ENCODE measurements at regions not wholly inside any gene's neighbourhood (a gene's known extent, or its start where the extent isn't known, plus 50 kb on each side); places are given as distances from the start of the nearest gene placed in this dataset.

GRCh38 chr5:136435946-136436543, 70.7 kb upstream of the TRPC7 start:
- DNase-seq, result no peak
- no peak overlapping the region for H3K4me3 ChIP-seq (ENCODE audit: low read depth in 2 of 2, low read length in 1 of 2)
- H3K79me2 ChIP-seq (ENCODE audit: insufficient read depth), result no peaks in the 10 kb centered on the region
- ChIA-PET POLR2A (no interaction called here), CTCF (no interaction called here)
- no peaks in the 10 kb centered on the region for H3K9me3 ChIP-seq
- H3K9me2 ChIP-seq, result no peaks in the 10 kb centered on the region
- no peaks in the 10 kb centered on the region for H3K4me1 ChIP-seq (ENCODE audit: control insufficient read depth in 1 of 2, insufficient read depth in 2 of 2, low read depth in 1 of 2, low read length in 1 of 2)
- H3K27me3 ChIP-seq (ENCODE audit: insufficient read depth), result no peaks in the 10 kb centered on the region
- TF ChIP-seq RAD21 (IDR thresholded peaks at IDR 0.05; ENCODE audit: low read length) (no peak), NFIC (IDR thresholded peaks at IDR 0.05; ENCODE audit: borderline replicate concordance) (no peak), ELF1 (IDR thresholded peaks at IDR 0.05) (no peak), JUND (IDR thresholded peaks at IDR 0.05) (no peak), TCF12 (IDR thresholded peaks at IDR 0.05) (no peak), FOXM1 (IDR thresholded peaks at IDR 0.05; ENCODE audit: low read depth) (no peak), RXRA (IDR thresholded peaks at IDR 0.05; ENCODE audit: borderline replicate concordance, low read depth) (no peak), USF1 (IDR thresholded peaks at IDR 0.05; ENCODE audit: borderline replicate concordance, low read depth) (no peak), YY1 (IDR thresholded peaks at IDR 0.05; ENCODE audit: low read depth) (no peak), FOXJ3 (CRISPR knock-in tag; IDR thresholded peaks at IDR 0.05) (no peak)
- TF ChIP-seq, protein P1, sequence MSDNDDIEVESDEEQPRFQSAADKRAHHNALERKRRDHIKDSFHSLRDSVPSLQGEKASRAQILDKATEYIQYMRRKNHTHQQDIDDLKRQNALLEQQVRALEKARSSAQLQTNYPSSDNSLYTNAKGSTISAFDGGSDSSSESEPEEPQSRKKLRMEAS (IDR thresholded peaks at IDR 0.05; ENCODE audit: low read depth), result no peak
- TF ChIP-seq, protein P2, sequence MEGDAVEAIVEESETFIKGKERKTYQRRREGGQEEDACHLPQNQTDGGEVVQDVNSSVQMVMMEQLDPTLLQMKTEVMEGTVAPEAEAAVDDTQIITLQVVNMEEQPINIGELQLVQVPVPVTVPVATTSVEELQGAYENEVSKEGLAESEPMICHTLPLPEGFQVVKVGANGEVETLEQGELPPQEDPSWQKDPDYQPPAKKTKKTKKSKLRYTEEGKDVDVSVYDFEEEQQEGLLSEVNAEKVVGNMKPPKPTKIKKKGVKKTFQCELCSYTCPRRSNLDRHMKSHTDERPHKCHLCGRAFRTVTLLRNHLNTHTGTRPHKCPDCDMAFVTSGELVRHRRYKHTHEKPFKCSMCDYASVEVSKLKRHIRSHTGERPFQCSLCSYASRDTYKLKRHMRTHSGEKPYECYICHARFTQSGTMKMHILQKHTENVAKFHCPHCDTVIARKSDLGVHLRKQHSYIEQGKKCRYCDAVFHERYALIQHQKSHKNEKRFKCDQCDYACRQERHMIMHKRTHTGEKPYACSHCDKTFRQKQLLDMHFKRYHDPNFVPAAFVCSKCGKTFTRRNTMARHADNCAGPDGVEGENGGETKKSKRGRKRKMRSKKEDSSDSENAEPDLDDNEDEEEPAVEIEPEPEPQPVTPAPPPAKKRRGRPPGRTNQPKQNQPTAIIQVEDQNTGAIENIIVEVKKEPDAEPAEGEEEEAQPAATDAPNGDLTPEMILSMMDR (IDR thresholded peaks at IDR 0.05), result no peak
- H3K36me3 ChIP-seq (replicated peaks in 1 of 2; ENCODE audit: control insufficient read depth in 1 of 2, insufficient read depth in 2 of 2, low read length in 1 of 2), result no peaks in the 10 kb centered on the region
- H4K20me1 ChIP-seq (ENCODE audit: insufficient read depth), result no peaks in the 10 kb centered on the region
- no peak overlapping the region for H3K4me2 ChIP-seq
- H3K9ac ChIP-seq, result no peak overlapping the region
- H2AFZ ChIP-seq (ENCODE audit: low read depth), result no peak overlapping the region
- no peaks in the 10 kb centered on the region for H3F3A ChIP-seq (replicated peaks; ENCODE audit: insufficient read depth)
- no peak overlapping the region for H3K27ac ChIP-seq (ENCODE audit: low read depth in 2 of 2, low read length in 1 of 2)
- 70% methylated on average over 6 of the region's 6 CpGs for WGBS (ENCODE audit: low lambda C conversion rate)

DNA sequence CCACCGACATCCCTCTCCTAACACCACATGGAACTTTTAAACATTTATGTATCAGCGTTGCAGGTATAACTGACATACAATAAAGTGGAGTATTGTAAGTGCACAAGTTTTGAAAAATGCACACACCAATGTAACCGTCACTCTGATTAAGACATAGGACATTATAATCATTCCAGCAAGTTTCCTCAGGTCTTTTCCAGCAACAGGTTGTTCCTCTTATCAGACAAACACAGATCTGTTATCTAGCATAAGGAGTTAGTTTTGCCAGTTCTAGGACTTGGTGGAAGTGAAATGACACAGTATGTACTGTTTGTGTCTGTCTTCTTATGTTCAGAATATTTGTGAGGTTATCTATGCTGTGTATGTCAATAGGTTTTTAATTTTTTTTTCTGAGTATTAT, 69.5 kb upstream of the TRPC7 start:
- CTCF ChIA-PET, result no interaction called here

More for the DNA sequence above, 69.5 kb upstream of the TRPC7 start:
- TF ChIP-seq GATA2 (CRISPR knock-in tag; IDR thresholded peaks at IDR 0.05) (no peak), YY1 (IDR thresholded peaks at IDR 0.05; ENCODE audit: low read depth) (no peak), NFIC (IDR thresholded peaks at IDR 0.05; ENCODE audit: borderline replicate concordance) (no peak), EP300 (IDR thresholded peaks at IDR 0.05; ENCODE audit: borderline replicate concordance in 1 of 2, low read depth in 1 of 2, low read length in 1 of 2) (no peak), TEAD4 (IDR thresholded peaks at IDR 0.05; ENCODE audit: borderline replicate concordance, insufficient read depth) (no peak), FOXM1 (IDR thresholded peaks at IDR 0.05; ENCODE audit: low read depth) (no peak), RAD21 (IDR thresholded peaks at IDR 0.05; ENCODE audit: low read length) (no peak), FOXJ3 (CRISPR knock-in tag; IDR thresholded peaks at IDR 0.05) (no peak), USF2 (IDR thresholded peaks at IDR 0.05; ENCODE audit: borderline replicate concordance, low read depth, low read length) (no peak), ELF1 (IDR thresholded peaks at IDR 0.05) (no peak)
- TF ChIP-seq, protein P3, sequence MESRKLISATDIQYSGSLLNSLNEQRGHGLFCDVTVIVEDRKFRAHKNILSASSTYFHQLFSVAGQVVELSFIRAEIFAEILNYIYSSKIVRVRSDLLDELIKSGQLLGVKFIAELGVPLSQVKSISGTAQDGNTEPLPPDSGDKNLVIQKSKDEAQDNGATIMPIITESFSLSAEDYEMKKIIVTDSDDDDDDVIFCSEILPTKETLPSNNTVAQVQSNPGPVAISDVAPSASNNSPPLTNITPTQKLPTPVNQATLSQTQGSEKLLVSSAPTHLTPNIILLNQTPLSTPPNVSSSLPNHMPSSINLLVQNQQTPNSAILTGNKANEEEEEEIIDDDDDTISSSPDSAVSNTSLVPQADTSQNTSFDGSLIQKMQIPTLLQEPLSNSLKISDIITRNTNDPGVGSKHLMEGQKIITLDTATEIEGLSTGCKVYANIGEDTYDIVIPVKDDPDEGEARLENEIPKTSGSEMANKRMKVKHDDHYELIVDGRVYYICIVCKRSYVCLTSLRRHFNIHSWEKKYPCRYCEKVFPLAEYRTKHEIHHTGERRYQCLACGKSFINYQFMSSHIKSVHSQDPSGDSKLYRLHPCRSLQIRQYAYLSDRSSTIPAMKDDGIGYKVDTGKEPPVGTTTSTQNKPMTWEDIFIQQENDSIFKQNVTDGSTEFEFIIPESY (IDR thresholded peaks at IDR 0.05; ENCODE audit: borderline replicate concordance, low read depth), result no peak
- TF ChIP-seq, protein P1 (IDR thresholded peaks at IDR 0.05; ENCODE audit: low read depth), result no peak
- no peak overlapping the region for H3K4me3 ChIP-seq (ENCODE audit: low read depth in 2 of 2, low read length in 1 of 2)
- no peaks in the 10 kb centered on the region for H3K4me1 ChIP-seq (ENCODE audit: control insufficient read depth in 1 of 2, insufficient read depth in 2 of 2, low read depth in 1 of 2, low read length in 1 of 2)
- no peak overlapping the region for H3K4me2 ChIP-seq
- H3K9me3 ChIP-seq, result no peaks in the 10 kb centered on the region
- no peaks in the 10 kb centered on the region for H3K27me3 ChIP-seq (ENCODE audit: insufficient read depth)
- no peak for DNase-seq
- H3K79me2 ChIP-seq (ENCODE audit: insufficient read depth), result no peaks in the 10 kb centered on the region
- H3K36me3 ChIP-seq (replicated peaks in 1 of 2; ENCODE audit: control insufficient read depth in 1 of 2, insufficient read depth in 2 of 2, low read length in 1 of 2), result no peaks in the 10 kb centered on the region
- H3K27ac ChIP-seq (ENCODE audit: low read depth in 2 of 2, low read length in 1 of 2), result no peak overlapping the region
- no peaks in the 10 kb centered on the region for H3K9me2 ChIP-seq
- H2AFZ ChIP-seq (ENCODE audit: low read depth), result no peak overlapping the region
- no peaks in the 10 kb centered on the region for H3F3A ChIP-seq (replicated peaks; ENCODE audit: insufficient read depth)
- H4K20me1 ChIP-seq (ENCODE audit: insufficient read depth), result no peaks in the 10 kb centered on the region
- H3K9ac ChIP-seq, result no peak overlapping the region
- POLR2A ChIA-PET, result no interaction called here
- 39% methylated on average over 3 of the region's 3 CpGs for WGBS (ENCODE audit: low lambda C conversion rate)

Data from SK-N-SH (cell line).